ENCODE measurements at regions not wholly inside any gene's neighbourhood (a gene's known extent, or its start where the extent isn't known, plus 50 kb on each side); places are given as distances from the start of the nearest gene placed in this dataset.

- no peaks in the 10 kb centered on the region for H3K36me3 ChIP-seq
- TF ChIP-seq CTCF (IDR thresholded peaks at IDR 0.05) = no peak
- H3K4me3 ChIP-seq = no peak overlapping the region
- H3K27me3 ChIP-seq = peaks cover 0 to 3% of the 10 kb centered on the region in 2 donors
- no peaks in the 10 kb centered on the region for H3K9me3 ChIP-seq
- no peak for DNase-seq
- peaks cover 0 to 16% (median 0%) of the 10 kb centered on the region in 4 donors for H3K4me1 ChIP-seq
- H3K27ac ChIP-seq = no peak overlapping the region
- intact Hi-C loops (cut with DNase I; ENCODE audit: low total_unique reads) = no loop called here
These were observed 94.7 kb upstream of the NXT1 start for GRCh38 chr20:23255716-23256385.

GRCh38 chr20:23255106-23255505 is 95.5 kb upstream of the NXT1 start:
- H3K4me3 ChIP-seq = no peak overlapping the region
- H3K4me1 ChIP-seq = peaks cover 0 to 16% (median 0%) of the 10 kb centered on the region in 4 donors
- H3K27me3 ChIP-seq = peaks cover 0 to 3% of the 10 kb centered on the region in 2 donors
- no peaks in the 10 kb centered on the region for H3K36me3 ChIP-seq
- H3K9me3 ChIP-seq = no peaks in the 10 kb centered on the region
- intact Hi-C loops (cut with DNase I; ENCODE audit: low total_unique reads) = no loop called here
- TF ChIP-seq CTCF (IDR thresholded peaks at IDR 0.05) = no peak
- H3K27ac ChIP-seq = no peak overlapping the region
- no peak for DNase-seq

- H3K9me3 ChIP-seq = no peaks in the 10 kb centered on the region
- no peak overlapping the region for H3K4me3 ChIP-seq
- intact Hi-C loops (cut with DNase I; ENCODE audit: low total_unique reads) = no loop called here
- DNase-seq = no peak
- H3K27ac ChIP-seq = no peak overlapping the region
- H3K36me3 ChIP-seq = no peaks in the 10 kb centered on the region
- TF ChIP-seq CTCF (IDR thresholded peaks at IDR 0.05) = no peak
- H3K4me1 ChIP-seq = peaks cover 0 to 16% (median 0%) of the 10 kb centered on the region in 4 donors
- H3K27me3 ChIP-seq = peaks cover 0 to 3% of the 10 kb centered on the region in 2 donors
These were observed 96.1 kb upstream of the NXT1 start for GRCh38 chr20:23254505-23254904.

- H3K4me3 ChIP-seq = no peak overlapping the region
- intact Hi-C loops (cut with DNase I; ENCODE audit: low total_unique reads) = no loop called here
- TF ChIP-seq CTCF (IDR thresholded peaks at IDR 0.05) = no peak
- H3K36me3 ChIP-seq = no peaks in the 10 kb centered on the region
- DNase-seq = no peak
- peaks cover 0 to 3% of the 10 kb centered on the region in 2 donors for H3K27me3 ChIP-seq
- no peaks in the 10 kb centered on the region for H3K9me3 ChIP-seq
- H3K4me1 ChIP-seq = peaks cover 0 to 16% (median 0%) of the 10 kb centered on the region in 4 donors
- no peak overlapping the region for H3K27ac ChIP-seq
These were observed 96.6 kb upstream of the NXT1 start for GRCh38 chr20:23254034-23254433.

GRCh38 chr20:23253524-23253923 is 97.1 kb upstream of the NXT1 start:
- no peaks in the 10 kb centered on the region for H3K36me3 ChIP-seq
- H3K9me3 ChIP-seq = no peaks in the 10 kb centered on the region
- H3K4me1 ChIP-seq = peaks cover 0 to 11% (median 1%) of the 10 kb centered on the region in 4 donors
- no peak overlapping the region for H3K4me3 ChIP-seq
- DNase-seq = no peak
- H3K27me3 ChIP-seq = peaks cover 0 to 3% of the 10 kb centered on the region in 2 donors
- TF ChIP-seq CTCF (IDR thresholded peaks at IDR 0.05) = no peak
- no peak overlapping the region for H3K27ac ChIP-seq
- intact Hi-C loops (cut with DNase I; ENCODE audit: low total_unique reads) = no loop called here

Measured in tibial artery (tissue), 4 donors.